HG03565 (cell line): ENCODE measurements at regions not wholly inside any gene's neighbourhood (a gene's known extent, or its start where the extent isn't known, plus 50 kb on each side); places are given as distances from the start of the nearest gene placed in this dataset.

Experiments
- ATAC-seq: cut with Tn5 transposase; IDR thresholded peaks from one replicate; pipeline ENCODE4 v1.9.1; 2021; ENCODE audit warnings: mild to moderate bottlenecking, moderate library complexity; ENCODE audit not compliant: unreplicated experiment

DNA sequence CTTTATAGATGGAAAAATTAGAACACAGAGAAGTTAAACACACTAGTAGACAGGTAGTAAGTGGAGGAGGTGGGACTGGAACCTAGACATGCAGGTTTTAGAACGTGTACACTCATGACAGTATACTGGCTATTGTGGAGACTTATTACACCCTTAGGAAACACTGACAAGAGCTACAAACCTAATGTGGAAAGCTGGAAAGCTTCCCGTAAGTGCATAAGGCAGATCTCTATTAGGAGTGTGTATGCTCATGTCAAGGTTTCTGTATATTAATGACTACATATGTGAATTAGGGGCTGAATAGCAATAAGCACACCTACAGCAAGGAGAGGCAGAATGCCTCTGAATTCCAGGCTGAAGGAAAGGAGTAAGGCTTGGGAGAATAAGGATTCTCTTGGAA is 82.6 kb upstream of the SLC24A5 start:
- no peak for ATAC-seq

DNA sequence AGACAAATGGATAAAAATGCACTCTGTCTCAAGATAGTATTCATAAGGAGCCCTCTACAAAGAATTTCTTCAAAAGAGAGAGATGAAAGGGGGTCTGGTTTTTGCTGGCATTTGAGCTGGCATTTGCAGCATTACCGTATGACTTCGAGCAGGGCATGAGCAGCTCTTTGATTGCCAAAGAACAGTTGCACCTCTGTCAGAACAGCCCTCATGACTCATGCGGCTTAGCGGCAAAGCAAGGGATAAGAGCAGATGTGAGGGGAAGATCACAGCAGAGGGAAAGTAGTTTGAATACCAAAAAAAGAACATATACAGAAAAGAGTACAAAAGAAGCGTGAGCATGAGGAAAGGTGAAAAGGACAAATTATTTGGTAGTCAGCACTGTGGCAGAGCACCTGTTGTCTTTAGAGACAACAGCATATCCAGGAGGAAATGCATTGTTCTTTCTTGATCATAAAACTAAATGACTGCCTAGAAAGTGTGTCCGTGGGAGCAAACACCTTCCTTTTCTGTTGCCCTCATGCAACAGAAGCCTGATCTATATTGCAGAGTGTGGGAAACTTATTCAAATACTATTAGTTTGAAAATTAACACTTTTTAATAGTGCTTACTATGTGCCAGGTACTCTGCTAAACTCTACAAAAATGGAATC is 80.5 kb upstream of the SLC24A5 start:
- no peak for ATAC-seq

DNA sequence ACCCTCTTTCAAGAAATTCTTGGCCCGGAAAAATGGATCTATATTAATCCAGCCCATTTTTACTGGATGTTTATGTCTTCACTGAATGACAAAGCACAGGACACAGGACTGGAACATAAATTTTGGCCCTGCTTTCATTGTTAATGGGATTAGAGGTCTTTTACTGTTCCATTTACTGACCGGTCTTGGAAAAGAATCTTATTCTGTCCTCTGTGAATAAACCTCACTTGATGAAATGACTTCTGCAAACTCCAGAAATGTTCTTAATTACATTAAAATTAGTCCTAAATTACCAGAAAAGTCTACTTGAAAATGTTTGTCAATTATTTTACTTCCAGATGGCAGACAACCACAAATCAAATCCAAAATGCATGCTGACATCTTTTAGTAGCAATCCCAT is 79.3 kb upstream of the SLC24A5 start:
- no peak for ATAC-seq

DNA sequence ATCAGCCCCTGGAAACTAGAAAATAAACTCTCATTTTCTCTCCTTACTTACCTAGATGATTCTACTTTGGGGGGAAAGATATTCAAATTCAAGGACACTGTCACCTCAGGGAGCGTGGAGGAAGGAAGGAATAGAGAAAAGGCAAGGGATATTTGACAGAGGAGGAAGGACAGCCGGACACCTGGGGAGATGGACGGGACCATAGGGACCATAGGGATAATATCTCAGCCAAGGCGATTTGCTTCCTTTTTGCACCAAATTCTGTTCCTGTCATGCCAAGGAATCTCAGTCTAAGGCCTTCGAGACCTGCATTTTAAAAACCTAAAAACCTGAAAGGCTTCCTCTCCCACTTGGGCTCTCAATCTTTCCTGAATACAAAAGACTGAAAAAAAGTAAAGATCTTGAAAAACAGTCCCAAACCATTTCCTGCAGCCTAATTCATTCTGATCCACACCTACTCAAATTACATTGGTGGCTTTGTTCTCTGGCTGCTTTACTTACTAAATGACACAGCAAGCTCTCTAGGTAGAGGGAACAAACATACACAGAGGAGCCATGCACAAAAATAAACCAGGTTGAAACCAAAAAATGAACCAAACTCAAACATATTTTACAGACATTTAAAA is 73.9 kb upstream of the SLC24A5 start:
- peak; percentile 69 for ATAC-seq

DNA sequence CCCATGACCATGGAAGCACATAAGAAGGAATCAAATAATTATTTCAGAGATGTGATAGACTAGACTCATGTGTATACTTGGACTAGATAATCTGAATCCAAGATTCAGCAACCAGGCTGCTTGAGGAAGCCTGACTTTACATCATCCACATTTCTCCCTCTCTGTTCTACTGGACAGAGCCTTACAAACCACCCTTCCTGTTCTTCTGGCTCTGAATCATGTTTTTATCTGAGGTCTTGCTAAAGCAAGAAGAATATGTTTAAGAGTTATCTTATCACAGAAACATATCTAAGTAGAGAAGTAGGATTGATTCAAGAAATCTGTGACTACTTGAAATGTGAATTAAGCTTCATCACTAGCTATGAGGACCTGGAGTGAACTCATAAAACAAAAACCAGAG is 71.1 kb upstream of the SLC24A5 start:
- no peak for ATAC-seq

DNA sequence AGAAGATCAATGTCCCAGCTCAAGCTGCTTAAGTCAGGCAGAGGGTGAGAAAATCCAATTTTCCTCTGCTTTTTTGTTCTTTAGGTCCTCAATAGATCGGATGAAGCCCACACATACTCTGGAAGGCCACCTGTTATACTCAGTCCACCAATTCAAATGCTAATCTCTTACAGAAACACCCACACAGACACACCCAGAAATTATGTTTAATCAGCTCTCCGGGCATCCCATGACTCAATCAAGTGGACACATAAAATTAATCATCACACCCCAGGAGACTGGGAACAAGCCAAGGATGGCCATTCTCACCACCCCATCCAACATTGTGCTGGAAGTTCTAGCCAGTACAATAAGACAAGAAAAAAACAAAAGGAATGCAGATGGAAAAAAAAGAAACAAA is 67.8 kb upstream of the SLC24A5 start:
- no peak for ATAC-seq

DNA sequence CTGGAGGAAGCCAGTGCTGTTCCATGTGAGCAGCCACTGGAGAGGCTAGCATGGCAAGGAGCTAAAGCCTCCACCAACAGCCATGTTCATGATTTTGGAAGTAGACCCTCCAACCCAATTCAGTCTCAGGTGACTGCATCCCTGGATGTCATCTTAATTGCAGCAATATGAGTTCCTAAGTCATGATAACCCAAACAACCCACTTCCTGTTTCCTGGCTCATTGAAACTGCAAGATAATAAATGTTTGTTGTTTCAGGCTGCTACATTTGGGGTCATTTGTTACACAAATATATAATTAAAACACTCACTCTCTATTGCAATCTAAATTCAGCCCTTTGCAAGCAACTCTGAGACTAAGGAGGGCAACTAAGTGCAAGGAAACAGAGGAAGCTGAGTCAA is 62.4 kb upstream of the SLC24A5 start:
- ATAC-seq, result no peak

DNA sequence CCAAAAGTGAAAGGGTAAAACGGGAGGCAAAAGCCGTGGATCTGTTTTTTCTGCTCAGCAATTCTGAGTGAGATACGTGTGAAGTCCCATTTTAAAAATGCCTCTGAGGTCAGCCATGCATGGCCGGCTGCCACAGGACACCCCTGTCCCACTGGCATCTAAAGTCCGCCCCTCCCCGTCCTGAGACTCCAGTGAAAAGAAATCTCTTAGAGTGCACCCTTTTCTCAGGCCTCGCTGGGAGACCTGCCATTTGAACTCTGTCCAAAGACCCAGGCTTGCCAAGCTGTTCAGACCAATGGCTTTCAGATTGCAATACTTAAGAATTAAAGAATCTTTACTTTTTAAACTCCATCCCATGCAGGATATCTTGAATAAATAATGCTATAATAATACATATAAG is 61.0 kb upstream of the SLC24A5 start:
- no peak for ATAC-seq

DNA sequence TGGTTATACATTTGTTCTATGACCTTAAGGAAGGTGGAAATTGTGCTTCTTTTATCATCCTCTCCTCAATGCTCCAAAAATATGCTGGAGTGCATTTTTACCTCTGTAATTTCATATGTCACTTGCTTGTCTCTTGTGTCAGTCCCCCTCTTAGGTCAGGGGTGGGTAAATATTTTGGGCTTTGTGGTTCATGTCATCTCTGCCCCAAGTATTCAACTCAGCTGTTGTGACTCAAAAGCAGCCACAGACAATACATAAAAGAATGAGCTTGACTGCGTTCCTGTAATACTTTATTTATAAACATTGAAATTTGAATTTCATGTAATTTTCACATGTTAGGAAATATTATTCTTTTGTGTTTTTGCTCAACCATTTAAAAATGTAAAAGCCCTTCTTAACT is 60.4 kb upstream of the SLC24A5 start:
- ATAC-seq, result no peak

DNA sequence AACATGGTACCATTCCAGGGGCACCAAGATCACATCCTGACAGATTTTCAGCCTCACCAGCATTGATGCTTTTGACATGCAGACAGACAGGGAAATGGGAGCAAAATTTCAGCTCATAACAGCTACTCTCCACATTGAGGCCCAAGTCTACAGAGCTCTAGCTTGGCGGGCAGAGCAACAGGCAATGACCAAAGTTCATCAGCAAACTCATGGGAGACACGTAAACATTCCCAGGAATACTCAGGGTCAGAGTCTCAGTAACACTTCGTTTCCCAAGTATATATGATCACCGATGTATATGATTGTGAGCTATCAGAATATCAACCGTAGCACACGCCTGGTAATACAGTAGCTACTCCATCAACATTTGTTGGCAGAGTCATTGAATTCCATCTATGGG is 59.2 kb upstream of the SLC24A5 start:
- no peak for ATAC-seq

DNA sequence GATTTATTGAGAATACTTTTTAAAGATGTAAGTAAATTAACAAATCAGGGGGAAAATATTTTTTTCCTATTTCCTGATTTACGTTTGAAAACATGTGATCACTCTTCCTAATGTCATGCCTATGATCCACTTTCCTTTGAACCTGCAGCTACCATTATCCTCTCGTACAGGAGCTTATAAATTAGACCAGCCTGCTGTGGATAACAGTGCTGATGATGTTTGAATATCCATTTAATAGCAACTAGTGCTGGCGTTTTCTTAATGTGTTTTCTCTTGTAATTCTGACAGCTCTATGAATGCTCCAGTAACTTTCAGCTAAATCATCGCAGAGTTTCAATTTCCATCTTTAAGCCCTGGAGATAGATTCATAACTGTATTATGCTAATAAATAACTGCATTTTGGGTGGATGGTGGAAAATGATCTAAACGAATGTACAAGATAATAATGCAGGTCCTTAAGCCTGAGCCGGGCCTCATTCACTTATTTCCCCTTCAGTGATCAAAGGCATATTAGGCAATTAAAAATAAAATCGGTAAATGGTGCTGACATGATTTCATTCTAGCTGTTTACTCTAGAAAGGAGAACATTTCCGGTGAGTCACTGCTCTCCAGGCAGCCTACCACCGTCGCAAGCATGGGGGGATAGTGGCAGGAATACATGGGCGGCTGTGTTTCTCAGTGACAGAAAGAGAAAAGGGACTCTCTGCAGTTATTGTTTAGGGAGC is 58.5 kb upstream of the SLC24A5 start:
- ATAC-seq, result no peak

DNA sequence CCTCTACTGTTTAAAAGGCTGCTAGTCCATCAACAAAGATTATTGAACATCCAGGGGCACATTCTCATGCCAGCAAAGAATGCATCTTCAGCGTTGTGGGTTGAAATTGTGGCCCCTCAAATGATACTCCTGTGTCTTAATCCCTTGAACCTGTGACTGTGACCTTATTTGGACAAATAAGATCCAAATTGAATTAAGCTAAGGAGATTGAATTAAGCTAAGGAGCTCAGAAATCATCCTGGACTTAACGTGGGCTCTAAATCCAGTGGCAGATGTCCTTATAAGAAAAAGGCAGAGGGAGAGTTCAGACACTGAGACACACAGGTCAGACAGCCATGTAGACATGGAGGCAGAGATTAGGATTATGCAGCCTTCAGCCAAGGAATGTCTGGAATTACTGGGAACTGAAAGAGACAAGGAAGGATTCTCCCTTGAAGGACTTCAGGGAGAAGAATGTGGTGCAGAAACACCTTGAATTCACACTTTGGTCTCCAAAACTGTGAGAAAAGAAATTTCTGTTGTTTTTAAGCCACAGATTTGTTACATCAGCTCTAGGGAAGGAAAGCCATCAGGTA is 57.3 kb upstream of the SLC24A5 start:
- ATAC-seq, result no peak

DNA sequence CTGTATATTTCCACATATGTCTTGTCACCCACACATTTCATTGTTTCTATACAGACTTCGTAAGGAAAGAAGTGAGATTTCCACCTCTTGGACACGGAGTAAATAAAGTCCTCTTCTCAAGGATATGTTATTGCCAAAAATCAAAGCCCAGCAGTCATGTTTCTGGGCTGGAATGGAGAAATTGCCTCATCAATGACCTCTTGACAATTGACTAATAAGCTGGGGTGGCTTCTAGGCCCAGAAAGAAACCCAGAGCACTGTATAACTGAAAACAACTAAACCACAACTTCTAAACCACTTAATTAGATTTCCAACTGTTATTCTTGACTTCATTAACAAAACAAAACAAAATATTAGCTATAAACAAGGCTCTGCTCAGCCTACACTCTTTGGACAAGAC is 56.4 kb upstream of the SLC24A5 start:
- no peak for ATAC-seq

DNA sequence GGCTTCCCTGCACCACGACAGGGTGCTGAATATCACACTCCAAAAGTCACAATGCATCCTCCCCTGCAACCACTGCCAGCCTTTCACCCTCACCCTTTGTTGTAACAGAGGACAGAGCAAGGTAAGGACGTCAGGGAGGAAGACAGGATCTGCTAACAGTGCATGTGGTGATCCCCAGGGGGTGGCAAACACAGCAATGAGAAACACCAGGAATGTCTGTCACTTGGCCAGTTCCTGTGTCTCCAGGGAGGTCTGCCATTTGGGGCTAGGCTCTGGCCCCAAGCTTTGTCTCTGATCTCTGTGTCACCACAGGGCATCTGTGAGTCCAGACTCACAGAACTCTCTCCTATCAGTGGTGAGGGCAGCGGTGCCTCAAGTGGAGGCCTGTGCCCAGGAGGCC is 54.3 kb upstream of the SLC24A5 start:
- ATAC-seq, result no peak
